Pulmonary artery endothelial cell (primary cell): ENCODE measurements at regions not wholly inside any gene's neighbourhood (a gene's known extent, or its start where the extent isn't known, plus 50 kb on each side); places are given as distances from the start of the nearest gene placed in this dataset.

Experiments used
- DNase-seq: peaks from one replicate; pipeline ENCODE4 v3.0.0-alpha.2; 2011; ENCODE audit warnings: low read depth, low spot score

GRCh38 chr21:24903994-24904635 lies 703.2 kb downstream of the MRPL39 start:
- DNase-seq = no peak

GRCh38 chr21:24899138-24899537 lies 708.1 kb downstream of the MRPL39 start:
- DNase-seq = no peak

GRCh38 chr21:24897883-24898282 lies 709.4 kb downstream of the MRPL39 start:
- DNase-seq = no peak

GRCh38 chr21:24896735-24897124 lies 710.6 kb downstream of the MRPL39 start:
- no peak for DNase-seq

- no peak for DNase-seq
Observed at GRCh38 chr21:24895885-24896734, 711.2 kb downstream of the MRPL39 start.

- DNase-seq = no peak
Observed at GRCh38 chr21:24894324-24894723, 713.0 kb downstream of the MRPL39 start.

GRCh38 chr21:24890021-24890420 lies 717.3 kb downstream of the MRPL39 start:
- DNase-seq = no peak

GRCh38 chr21:24881506-24881905 lies 725.8 kb downstream of the MRPL39 start:
- DNase-seq = no peak

GRCh38 chr21:24870633-24871032 lies 736.6 kb downstream of the MRPL39 start:
- no peak for DNase-seq

- no peak for DNase-seq
Observed at GRCh38 chr21:24869862-24870261, 737.4 kb downstream of the MRPL39 start.

GRCh38 chr21:24868117-24868516 lies 739.2 kb downstream of the MRPL39 start:
- DNase-seq = no peak

- DNase-seq = no peak
Observed at GRCh38 chr21:24861471-24861870, 745.8 kb downstream of the MRPL39 start.

- DNase-seq = no peak
Observed at GRCh38 chr21:24856326-24856725, 751.0 kb downstream of the MRPL39 start.

- DNase-seq = no peak
Observed at GRCh38 chr21:24852610-24853195, 754.6 kb downstream of the MRPL39 start.

GRCh38 chr21:24850121-24850520 lies 757.2 kb downstream of the MRPL39 start:
- DNase-seq = no peak

- DNase-seq = no peak
Observed at GRCh38 chr21:24844671-24845070, 762.6 kb downstream of the MRPL39 start.

GRCh38 chr21:24840287-24840686 lies 767.0 kb downstream of the MRPL39 start:
- no peak for DNase-seq

- no peak for DNase-seq
Observed at GRCh38 chr21:24832961-24833360, 774.3 kb downstream of the MRPL39 start.

- DNase-seq = no peak
Observed at GRCh38 chr21:24829397-24829796, 777.9 kb downstream of the MRPL39 start.

GRCh38 chr21:24826822-24827221 lies 780.5 kb downstream of the MRPL39 start:
- DNase-seq = no peak

GRCh38 chr21:24825348-24825747 lies 781.9 kb downstream of the MRPL39 start:
- no peak for DNase-seq

- no peak for DNase-seq
Observed at GRCh38 chr21:24824209-24824608, 783.1 kb downstream of the MRPL39 start.

GRCh38 chr21:24823247-24823646 lies 784.0 kb downstream of the MRPL39 start:
- no peak for DNase-seq
